ENCODE measurements at regions not wholly inside any gene's neighbourhood (a gene's known extent, or its start where the extent isn't known, plus 50 kb on each side); places are given as distances from the start of the nearest gene placed in this dataset.

DNA sequence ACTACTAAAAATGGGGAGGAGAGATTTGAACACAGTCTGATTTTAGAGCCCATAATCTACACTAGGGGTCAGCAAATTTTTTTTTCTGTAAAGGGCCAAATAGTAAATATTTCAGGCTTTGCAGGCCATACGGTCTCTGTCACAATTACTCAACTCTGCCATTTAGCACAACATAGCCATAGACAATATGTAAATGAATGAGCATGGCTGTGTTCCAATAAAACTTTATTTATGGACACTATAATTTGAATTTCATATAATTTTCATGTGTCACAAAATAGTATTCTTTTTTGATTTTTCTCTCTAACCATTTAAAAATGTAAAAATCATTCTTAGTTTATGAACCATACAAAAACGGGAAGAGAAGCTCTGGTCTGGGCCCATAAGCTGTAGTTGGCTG is 309.4 kb downstream of the GPD2 start:
- Histone ChIP-seq H3K36me3 (ENCODE audit: low read depth) (no peaks in the 10 kb centered on the region), H3F3A (ENCODE audit: insufficient read depth) (no peaks in the 10 kb centered on the region), H3K4me3 (no peak overlapping the region), H2AFZ (no peak overlapping the region), H3K27me3 (replicated peaks; ENCODE audit: insufficient read depth) (no peaks in the 10 kb centered on the region), H3K27ac (no peak overlapping the region), H3K9me3 (ENCODE audit: low read depth) (no peaks in the 10 kb centered on the region), H3K4me2 (ENCODE audit: unreplicated experiment) (no peak overlapping the region), H3K79me2 (ENCODE audit: insufficient read depth) (no peaks in the 10 kb centered on the region), H3K4me1 (ENCODE audit: insufficient read depth) (no peaks in the 10 kb centered on the region), H3K9me2 (ENCODE audit: insufficient read depth) (no peaks in the 10 kb centered on the region), H4K20me1 (ENCODE audit: insufficient read depth) (no peaks in the 10 kb centered on the region), H3K9ac (no peak overlapping the region)
- in situ Hi-C loops (cut with MboI) = no loop called here
- DNase-seq = no peak
- 39 to 42% methylated on average over 2 of the region's 2 CpGs for WGBS, 2 experiments (ENCODE audit: low coverage in 1 of 2, low lambda C conversion rate in 2 of 2, missing lambda C conversion rate in 2 of 2)
- TF ChIP-seq EZH2 (IDR thresholded peaks at IDR 0.05; ENCODE audit: insufficient read depth, poor library complexity, severe bottlenecking) (no peak), EZH2phosphoT487 (IDR thresholded peaks at IDR 0.05; ENCODE audit: insufficient read depth, low read depth) (no peak)

DNA sequence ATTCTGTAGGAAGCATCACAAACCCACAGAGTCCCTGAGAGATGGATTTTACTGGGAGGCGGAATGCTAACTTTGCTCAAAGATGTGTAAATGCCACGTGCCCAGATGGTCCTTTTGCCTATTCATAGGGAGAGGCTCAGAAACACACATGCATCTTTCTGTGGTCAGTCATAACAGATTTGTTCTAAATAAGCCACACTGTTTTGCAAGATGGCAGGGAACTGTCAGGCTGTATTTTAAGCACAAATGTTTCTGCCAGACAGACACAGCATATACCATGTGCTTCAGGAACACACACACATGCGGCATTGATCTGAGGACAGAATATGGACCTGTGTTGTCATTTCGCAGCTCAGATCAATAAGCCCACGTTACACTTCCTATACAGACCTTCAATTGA is 312.0 kb downstream of the GPD2 start:
- Histone ChIP-seq H2AFZ (no peak overlapping the region), H3K4me3 (no peak overlapping the region), H3K9ac (no peak overlapping the region), H3K9me3 (ENCODE audit: low read depth) (no peaks in the 10 kb centered on the region), H3K36me3 (ENCODE audit: low read depth) (no peaks in the 10 kb centered on the region), H3K27me3 (replicated peaks; ENCODE audit: insufficient read depth) (no peaks in the 10 kb centered on the region), H3K79me2 (ENCODE audit: insufficient read depth) (no peaks in the 10 kb centered on the region), H3K4me1 (ENCODE audit: insufficient read depth) (no peaks in the 10 kb centered on the region), H4K20me1 (ENCODE audit: insufficient read depth) (no peaks in the 10 kb centered on the region), H3K9me2 (ENCODE audit: insufficient read depth) (no peaks in the 10 kb centered on the region), H3F3A (ENCODE audit: insufficient read depth) (no peaks in the 10 kb centered on the region), H3K27ac (no peak overlapping the region), H3K4me2 (ENCODE audit: unreplicated experiment) (no peak overlapping the region)
- 39 to 42% methylated on average over 5 of the region's 5 CpGs for WGBS, 2 experiments (ENCODE audit: low coverage in 1 of 2, low lambda C conversion rate in 2 of 2, missing lambda C conversion rate in 2 of 2)
- no peak for DNase-seq
- in situ Hi-C loops (cut with MboI) = no loop called here
- TF ChIP-seq EZH2phosphoT487 (IDR thresholded peaks at IDR 0.05; ENCODE audit: insufficient read depth, low read depth) (no peak), EZH2 (IDR thresholded peaks at IDR 0.05; ENCODE audit: insufficient read depth, poor library complexity, severe bottlenecking) (no peak)

DNA sequence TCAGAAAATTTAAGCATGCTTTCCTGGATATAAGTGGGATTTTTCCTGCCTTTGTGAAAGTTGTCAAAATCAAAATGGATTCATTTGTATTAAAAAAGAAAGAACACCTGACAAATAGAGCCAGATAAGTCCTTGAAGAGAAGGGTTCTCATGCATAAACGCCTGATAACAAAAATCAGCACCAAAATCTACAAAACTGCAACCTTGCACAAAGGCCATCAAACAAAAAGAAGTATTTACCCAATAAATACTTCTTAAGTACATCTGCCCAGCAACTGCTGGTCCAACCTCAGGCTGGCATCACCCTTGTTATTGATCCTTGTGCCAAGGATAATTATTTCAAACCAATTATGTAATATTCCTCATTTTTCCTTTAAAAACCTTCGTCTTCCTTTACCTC is 315.9 kb downstream of the GPD2 start:
- TF ChIP-seq EZH2phosphoT487 (IDR thresholded peaks at IDR 0.05; ENCODE audit: insufficient read depth, low read depth) (no peak), EZH2 (IDR thresholded peaks at IDR 0.05; ENCODE audit: insufficient read depth, poor library complexity, severe bottlenecking) (no peak)

DNA sequence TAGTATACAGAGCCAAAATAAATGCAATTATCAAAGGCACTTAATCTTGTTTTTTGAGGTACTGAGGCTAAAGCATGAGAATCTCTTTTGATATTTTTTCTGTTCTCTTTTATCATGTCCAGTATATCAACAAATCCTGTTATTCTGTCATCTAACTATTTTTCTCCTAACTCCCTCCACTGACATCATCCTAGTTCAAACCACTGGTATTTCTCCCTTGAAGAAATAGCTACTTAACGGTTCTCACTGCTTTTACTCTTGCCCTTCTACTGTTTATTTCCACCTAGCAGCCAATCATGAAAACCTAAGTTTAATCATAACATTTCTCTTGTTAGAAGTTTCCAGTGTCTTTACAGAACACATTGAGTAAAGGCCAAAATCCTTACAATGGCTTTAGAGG is 317.6 kb downstream of the GPD2 start:
- WGBS, 2 experiments (ENCODE audit: low coverage in 1 of 2, low lambda C conversion rate in 2 of 2, missing lambda C conversion rate in 2 of 2) = 7 to 10% methylated on average over 1 of the region's 1 CpG
- no peaks in the 10 kb centered on the region for H3K9me2 ChIP-seq (ENCODE audit: insufficient read depth)
- no peak overlapping the region for H3K4me2 ChIP-seq (ENCODE audit: unreplicated experiment)
- no peaks in the 10 kb centered on the region for H3K27me3 ChIP-seq (replicated peaks; ENCODE audit: insufficient read depth)
- H3K4me3 ChIP-seq = no peak overlapping the region
- H3F3A ChIP-seq (ENCODE audit: insufficient read depth) = no peaks in the 10 kb centered on the region
- TF ChIP-seq EZH2phosphoT487 (IDR thresholded peaks at IDR 0.05; ENCODE audit: insufficient read depth, low read depth) (no peak), EZH2 (IDR thresholded peaks at IDR 0.05; ENCODE audit: insufficient read depth, poor library complexity, severe bottlenecking) (no peak)
- in situ Hi-C loops (cut with MboI) = no loop called here
- no peaks in the 10 kb centered on the region for H3K36me3 ChIP-seq (ENCODE audit: low read depth)
- H3K27ac ChIP-seq = no peak overlapping the region
- no peak overlapping the region for H2AFZ ChIP-seq
- H3K9me3 ChIP-seq (ENCODE audit: low read depth) = no peaks in the 10 kb centered on the region
- H4K20me1 ChIP-seq (ENCODE audit: insufficient read depth) = no peaks in the 10 kb centered on the region
- H3K4me1 ChIP-seq (ENCODE audit: insufficient read depth) = no peaks in the 10 kb centered on the region
- no peak for DNase-seq
- H3K79me2 ChIP-seq (ENCODE audit: insufficient read depth) = no peaks in the 10 kb centered on the region
- H3K9ac ChIP-seq = no peak overlapping the region

More for the DNA sequence above, 315.9 kb downstream of the GPD2 start:
- no peak overlapping the region for H3K27ac ChIP-seq
- no peaks in the 10 kb centered on the region for H3K79me2 ChIP-seq (ENCODE audit: insufficient read depth)
- no peak overlapping the region for H3K4me2 ChIP-seq (ENCODE audit: unreplicated experiment)
- H3K36me3 ChIP-seq (ENCODE audit: low read depth) = no peaks in the 10 kb centered on the region
- DNase-seq = no peak
- 34 to 38% methylated on average over 2 of the region's 2 CpGs for WGBS, 2 experiments (ENCODE audit: low coverage in 1 of 2, low lambda C conversion rate in 2 of 2, missing lambda C conversion rate in 2 of 2)
- no peaks in the 10 kb centered on the region for H4K20me1 ChIP-seq (ENCODE audit: insufficient read depth)
- no peaks in the 10 kb centered on the region for H3K4me1 ChIP-seq (ENCODE audit: insufficient read depth)
- in situ Hi-C loops (cut with MboI) = no loop called here
- no peaks in the 10 kb centered on the region for H3K27me3 ChIP-seq (replicated peaks; ENCODE audit: insufficient read depth)
- no peak overlapping the region for H2AFZ ChIP-seq
- H3K9me2 ChIP-seq (ENCODE audit: insufficient read depth) = no peaks in the 10 kb centered on the region
- H3K9ac ChIP-seq = no peak overlapping the region
- no peaks in the 10 kb centered on the region for H3K9me3 ChIP-seq (ENCODE audit: low read depth)
- no peak overlapping the region for H3K4me3 ChIP-seq
- no peaks in the 10 kb centered on the region for H3F3A ChIP-seq (ENCODE audit: insufficient read depth)

DNA sequence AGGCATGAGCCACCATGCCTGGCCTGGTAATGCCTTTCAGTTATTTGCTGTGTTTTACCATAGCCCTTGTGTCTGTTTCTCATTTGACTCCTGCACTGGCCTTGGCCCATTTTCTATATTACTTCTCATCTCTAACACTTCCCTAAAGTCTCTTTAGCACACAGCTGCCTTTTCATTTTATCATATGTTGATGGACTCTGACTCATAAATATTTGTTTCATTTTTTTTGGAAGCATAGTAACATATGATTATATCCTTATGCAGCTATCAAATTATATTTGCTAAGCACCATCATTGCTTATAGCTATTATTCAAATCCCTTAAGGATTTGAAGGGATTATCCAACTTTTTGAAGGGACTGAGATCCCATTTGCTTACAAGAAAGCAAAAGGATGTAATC is 320.3 kb downstream of the GPD2 start:
- H4K20me1 ChIP-seq (ENCODE audit: insufficient read depth) = no peaks in the 10 kb centered on the region
- no peak for TF ChIP-seq EZH2phosphoT487 (IDR thresholded peaks at IDR 0.05; ENCODE audit: insufficient read depth, low read depth)
- H3K4me3 ChIP-seq = no peak overlapping the region
- H3K9me3 ChIP-seq (ENCODE audit: low read depth) = no peaks in the 10 kb centered on the region
- no peak overlapping the region for H3K4me2 ChIP-seq (ENCODE audit: unreplicated experiment)
- no peaks in the 10 kb centered on the region for H3K36me3 ChIP-seq (ENCODE audit: low read depth)
- no peak overlapping the region for H2AFZ ChIP-seq
- H3K79me2 ChIP-seq (ENCODE audit: insufficient read depth) = no peaks in the 10 kb centered on the region
- H3F3A ChIP-seq (ENCODE audit: insufficient read depth) = no peaks in the 10 kb centered on the region
- H3K27me3 ChIP-seq (replicated peaks; ENCODE audit: insufficient read depth) = no peaks in the 10 kb centered on the region
- H3K4me1 ChIP-seq (ENCODE audit: insufficient read depth) = no peaks in the 10 kb centered on the region
- H3K9ac ChIP-seq = no peak overlapping the region
- H3K27ac ChIP-seq = no peak overlapping the region
- H3K9me2 ChIP-seq (ENCODE audit: insufficient read depth) = no peaks in the 10 kb centered on the region
- no peak for DNase-seq
- in situ Hi-C loops (cut with MboI) = no loop called here
